22Rv1 (cell line): ENCODE measurements at regions not wholly inside any gene's neighbourhood (a gene's known extent, or its start where the extent isn't known, plus 50 kb on each side); places are given as distances from the start of the nearest gene placed in this dataset.

Source experiments
- ZFX ChIP-seq: fragments of 450-650 bp; IDR thresholded peaks from 2 replicates; pipeline ENCODE4 v1.6.1; 2017; ENCODE audit warnings: antibody characterized with exemption, borderline replicate concordance
- TF ChIP-seq, protein P1 (sequence below): fragments of 450-650 bp; IDR thresholded peaks from 2 replicates; pipeline ENCODE4 v1.5.1; 2017; ENCODE audit warnings: mild to moderate bottlenecking

DNA sequence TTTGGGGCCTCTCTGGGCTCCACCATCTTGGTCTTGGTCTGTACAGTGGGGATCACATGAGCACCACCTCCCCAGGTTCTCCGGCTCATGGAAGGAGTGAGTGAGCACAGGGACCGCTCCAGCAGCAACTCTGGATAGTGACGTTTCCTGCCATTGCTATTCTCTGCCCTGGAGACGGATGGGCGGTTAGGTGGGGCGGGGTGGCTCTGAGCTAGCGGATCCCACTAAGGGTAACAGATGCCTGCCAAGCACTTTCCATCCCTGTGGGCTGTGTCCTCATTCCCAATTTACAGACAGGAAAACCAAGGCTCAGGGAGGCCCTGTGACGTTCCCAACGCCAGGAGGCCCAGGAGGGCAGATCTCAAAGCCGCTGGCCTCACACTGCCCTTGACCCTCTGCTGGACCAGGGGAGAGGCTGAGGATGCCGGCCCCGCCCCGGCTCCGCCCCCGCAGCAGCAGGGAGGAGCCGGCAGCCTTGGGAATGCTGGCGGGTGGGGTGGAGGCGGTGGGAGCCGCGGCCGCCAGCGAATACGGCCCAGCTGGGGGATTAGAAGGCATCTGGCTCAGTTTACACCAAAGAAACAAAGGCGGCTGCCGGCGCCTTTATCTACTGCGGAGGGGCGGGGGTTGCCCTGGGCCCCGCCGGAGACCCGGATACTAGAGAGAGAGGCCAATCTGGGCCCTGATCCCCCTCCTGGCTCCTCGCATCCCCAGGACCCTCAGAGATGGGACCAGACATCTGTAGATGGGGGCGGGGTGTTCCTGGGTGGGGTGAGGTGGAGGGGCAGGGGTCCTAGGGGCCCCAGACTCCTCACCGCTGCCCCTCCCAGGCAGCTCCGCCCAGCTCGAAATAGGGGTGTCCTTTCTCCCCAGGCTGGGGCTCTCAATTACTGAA, 122.3 kb upstream of the CIBAR2 start:
- TF ChIP-seq, protein P1, sequence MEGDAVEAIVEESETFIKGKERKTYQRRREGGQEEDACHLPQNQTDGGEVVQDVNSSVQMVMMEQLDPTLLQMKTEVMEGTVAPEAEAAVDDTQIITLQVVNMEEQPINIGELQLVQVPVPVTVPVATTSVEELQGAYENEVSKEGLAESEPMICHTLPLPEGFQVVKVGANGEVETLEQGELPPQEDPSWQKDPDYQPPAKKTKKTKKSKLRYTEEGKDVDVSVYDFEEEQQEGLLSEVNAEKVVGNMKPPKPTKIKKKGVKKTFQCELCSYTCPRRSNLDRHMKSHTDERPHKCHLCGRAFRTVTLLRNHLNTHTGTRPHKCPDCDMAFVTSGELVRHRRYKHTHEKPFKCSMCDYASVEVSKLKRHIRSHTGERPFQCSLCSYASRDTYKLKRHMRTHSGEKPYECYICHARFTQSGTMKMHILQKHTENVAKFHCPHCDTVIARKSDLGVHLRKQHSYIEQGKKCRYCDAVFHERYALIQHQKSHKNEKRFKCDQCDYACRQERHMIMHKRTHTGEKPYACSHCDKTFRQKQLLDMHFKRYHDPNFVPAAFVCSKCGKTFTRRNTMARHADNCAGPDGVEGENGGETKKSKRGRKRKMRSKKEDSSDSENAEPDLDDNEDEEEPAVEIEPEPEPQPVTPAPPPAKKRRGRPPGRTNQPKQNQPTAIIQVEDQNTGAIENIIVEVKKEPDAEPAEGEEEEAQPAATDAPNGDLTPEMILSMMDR, result no peak
- no peak for TF ChIP-seq ZFX
